HL-60 (cell line): ENCODE measurements at regions not wholly inside any gene's neighbourhood (a gene's known extent, or its start where the extent isn't known, plus 50 kb on each side); places are given as distances from the start of the nearest gene placed in this dataset.
"Not testable (repeated sequence)": the region's sequence is repeated elsewhere in the genome, so short reads cannot be mapped to it uniquely, and the experiment has no call there.

Experiments
- DNase-seq, 2 experiments: peaks; one replicate each; pipeline ENCODE4 v3.0.0-alpha.2; 2010 to 2020; ENCODE audit warnings: low read depth in 1 of 2, low spot score in 1 of 2
- H3K27ac ChIP-seq: fragments of 250-450 bp; sonication (Bioruptor Pico); replicated peaks from 2 replicates; pipeline ENCODE4 v1.5.1; 2020; ENCODE audit warnings: mild to moderate bottlenecking, moderate library complexity
- H3K27me3 ChIP-seq: fragments of 250-450 bp; sonication (Bioruptor Pico); 2 replicates; pipeline ENCODE4 v1.5.1; 2021; ENCODE audit warnings: mild to moderate bottlenecking, moderate library complexity; ENCODE audit not compliant: insufficient read depth, poor library complexity, severe bottlenecking
- H3K4me3 ChIP-seq: replicated peaks from 2 replicates; pipeline ENCODE4 v1.5.1; 2011; ENCODE audit warnings: mild to moderate bottlenecking, control low read depth, low read length; ENCODE audit not compliant: insufficient read depth
- CTCF ChIP-seq: IDR thresholded peaks from one replicate; pipeline ENCODE4 v1.5.1; 2011; ENCODE audit warnings: low read length, control low read depth, inconsistent platforms; ENCODE audit not compliant: insufficient read depth
- GABPA ChIP-seq: IDR thresholded peaks from 2 replicates; pipeline ENCODE4 v1.6.1; 2012; ENCODE audit warnings: low read depth
- POLR2AphosphoS5 ChIP-seq: IDR thresholded peaks from 2 replicates; pipeline ENCODE4 v1.6.1; 2012; ENCODE audit warnings: low read depth
- REST ChIP-seq: IDR thresholded peaks from 2 replicates; pipeline ENCODE4 v1.6.1; 2012; ENCODE audit warnings: low read depth; ENCODE audit not compliant: insufficient replicate concordance
- SPI1 ChIP-seq: IDR thresholded peaks from 2 replicates; pipeline ENCODE4 v1.6.1; 2012; ENCODE audit warnings: low read depth, mild to moderate bottlenecking, borderline replicate concordance

- Histone ChIP-seq H3K4me3 (no peak overlapping the region), H3K27ac (no peak overlapping the region), H3K27me3 (no peaks in the 10 kb centered on the region)
- TF ChIP-seq REST (no peak), POLR2AphosphoS5 (no peak), SPI1 (no peak), CTCF (no peak), GABPA (no peak)
- DNase-seq, result no peak
Observed at GRCh38 chr16:85203462-85203813, 91.2 kb upstream of the CIBAR2 start.

GRCh38 chr16:85204242-85205010 lies 92.2 kb upstream of the CIBAR2 start:
- TF ChIP-seq GABPA (no peak), POLR2AphosphoS5 (no peak), REST (no peak), CTCF (no peak), SPI1 (no peak)
- DNase-seq, result no peak
- Histone ChIP-seq H3K27ac (no peak overlapping the region), H3K27me3 (no peaks in the 10 kb centered on the region), H3K4me3 (no peak overlapping the region)

- not testable (repeated sequence) for H3K4me3 ChIP-seq, H3K27ac ChIP-seq, H3K27me3 ChIP-seq, DNase-seq
Observed at GRCh38 chr16:85205257-85205656, 93.0 kb upstream of the CIBAR2 start.

GRCh38 chr16:85205747-85206471 lies 93.6 kb upstream of the CIBAR2 start:
- Histone ChIP-seq H3K27me3 (no peaks in the 10 kb centered on the region), H3K27ac (no peak overlapping the region)
- DNase-seq, result no peak

More at GRCh38 chr16:85205747-85206471, 93.6 kb upstream of the CIBAR2 start:
- TF ChIP-seq SPI1 (no peak), GABPA (no peak), POLR2AphosphoS5 (no peak), REST (no peak), CTCF (no peak)
- H3K4me3 ChIP-seq, result no peak overlapping the region
